HL-60 (cell line): ENCODE measurements at regions not wholly inside any gene's neighbourhood (a gene's known extent, or its start where the extent isn't known, plus 50 kb on each side); places are given as distances from the start of the nearest gene placed in this dataset.

Experiments used
- DNase-seq, 2 experiments: peaks; one replicate each; pipeline ENCODE4 v3.0.0-alpha.2; 2010 to 2020; ENCODE audit warnings: low read depth in 1 of 2, low spot score in 1 of 2
- H3K27ac ChIP-seq: fragments of 250-450 bp; sonication (Bioruptor Pico); replicated peaks from 2 replicates; pipeline ENCODE4 v1.5.1; 2020; ENCODE audit warnings: mild to moderate bottlenecking, moderate library complexity
- H3K27me3 ChIP-seq: fragments of 250-450 bp; sonication (Bioruptor Pico); 2 replicates; pipeline ENCODE4 v1.5.1; 2021; ENCODE audit warnings: mild to moderate bottlenecking, moderate library complexity; ENCODE audit not compliant: insufficient read depth, poor library complexity, severe bottlenecking
- H3K4me3 ChIP-seq: replicated peaks from 2 replicates; pipeline ENCODE4 v1.5.1; 2011; ENCODE audit warnings: mild to moderate bottlenecking, control low read depth, low read length; ENCODE audit not compliant: insufficient read depth
- GABPA ChIP-seq: IDR thresholded peaks from 2 replicates; pipeline ENCODE4 v1.6.1; 2012; ENCODE audit warnings: low read depth
- POLR2AphosphoS5 ChIP-seq: IDR thresholded peaks from 2 replicates; pipeline ENCODE4 v1.6.1; 2012; ENCODE audit warnings: low read depth
- SPI1 ChIP-seq: IDR thresholded peaks from 2 replicates; pipeline ENCODE4 v1.6.1; 2012; ENCODE audit warnings: low read depth, mild to moderate bottlenecking, borderline replicate concordance
- TF ChIP-seq, protein P1 (sequence below): IDR thresholded peaks from one replicate; pipeline ENCODE4 v1.5.1; 2011; ENCODE audit warnings: low read length, control low read depth, inconsistent platforms; ENCODE audit not compliant: insufficient read depth
- TF ChIP-seq, protein P2 (sequence below): IDR thresholded peaks from 2 replicates; pipeline ENCODE4 v1.6.1; 2012; ENCODE audit warnings: low read depth; ENCODE audit not compliant: insufficient replicate concordance

DNA sequence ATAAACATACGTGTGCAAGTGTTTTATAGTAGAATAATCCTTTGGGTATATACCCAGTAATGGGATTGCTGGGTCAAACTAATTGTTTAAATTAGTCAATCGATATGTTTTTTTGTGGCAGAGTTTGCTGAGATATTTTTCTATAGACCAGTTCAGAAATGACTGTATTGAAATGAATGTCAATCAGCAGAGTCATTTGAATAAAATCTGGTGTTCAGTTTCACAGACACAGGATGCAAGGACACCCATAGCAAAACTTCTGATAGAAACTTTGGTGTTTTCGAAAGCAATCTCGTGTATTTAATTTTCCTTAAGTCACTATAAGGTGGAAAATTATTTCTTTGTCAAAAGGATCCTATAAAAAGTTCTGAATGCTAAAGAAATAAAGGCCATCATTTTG lies 434.4 kb downstream of the RAP2B start:
- Histone ChIP-seq H3K4me3 (no peak overlapping the region), H3K27ac (no peak overlapping the region), H3K27me3 (no peaks in the 10 kb centered on the region)
- no peak for DNase-seq
- TF ChIP-seq, protein P1, sequence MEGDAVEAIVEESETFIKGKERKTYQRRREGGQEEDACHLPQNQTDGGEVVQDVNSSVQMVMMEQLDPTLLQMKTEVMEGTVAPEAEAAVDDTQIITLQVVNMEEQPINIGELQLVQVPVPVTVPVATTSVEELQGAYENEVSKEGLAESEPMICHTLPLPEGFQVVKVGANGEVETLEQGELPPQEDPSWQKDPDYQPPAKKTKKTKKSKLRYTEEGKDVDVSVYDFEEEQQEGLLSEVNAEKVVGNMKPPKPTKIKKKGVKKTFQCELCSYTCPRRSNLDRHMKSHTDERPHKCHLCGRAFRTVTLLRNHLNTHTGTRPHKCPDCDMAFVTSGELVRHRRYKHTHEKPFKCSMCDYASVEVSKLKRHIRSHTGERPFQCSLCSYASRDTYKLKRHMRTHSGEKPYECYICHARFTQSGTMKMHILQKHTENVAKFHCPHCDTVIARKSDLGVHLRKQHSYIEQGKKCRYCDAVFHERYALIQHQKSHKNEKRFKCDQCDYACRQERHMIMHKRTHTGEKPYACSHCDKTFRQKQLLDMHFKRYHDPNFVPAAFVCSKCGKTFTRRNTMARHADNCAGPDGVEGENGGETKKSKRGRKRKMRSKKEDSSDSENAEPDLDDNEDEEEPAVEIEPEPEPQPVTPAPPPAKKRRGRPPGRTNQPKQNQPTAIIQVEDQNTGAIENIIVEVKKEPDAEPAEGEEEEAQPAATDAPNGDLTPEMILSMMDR = no peak
- TF ChIP-seq POLR2AphosphoS5 (no peak), SPI1 (no peak), GABPA (no peak)
- TF ChIP-seq, protein P2, sequence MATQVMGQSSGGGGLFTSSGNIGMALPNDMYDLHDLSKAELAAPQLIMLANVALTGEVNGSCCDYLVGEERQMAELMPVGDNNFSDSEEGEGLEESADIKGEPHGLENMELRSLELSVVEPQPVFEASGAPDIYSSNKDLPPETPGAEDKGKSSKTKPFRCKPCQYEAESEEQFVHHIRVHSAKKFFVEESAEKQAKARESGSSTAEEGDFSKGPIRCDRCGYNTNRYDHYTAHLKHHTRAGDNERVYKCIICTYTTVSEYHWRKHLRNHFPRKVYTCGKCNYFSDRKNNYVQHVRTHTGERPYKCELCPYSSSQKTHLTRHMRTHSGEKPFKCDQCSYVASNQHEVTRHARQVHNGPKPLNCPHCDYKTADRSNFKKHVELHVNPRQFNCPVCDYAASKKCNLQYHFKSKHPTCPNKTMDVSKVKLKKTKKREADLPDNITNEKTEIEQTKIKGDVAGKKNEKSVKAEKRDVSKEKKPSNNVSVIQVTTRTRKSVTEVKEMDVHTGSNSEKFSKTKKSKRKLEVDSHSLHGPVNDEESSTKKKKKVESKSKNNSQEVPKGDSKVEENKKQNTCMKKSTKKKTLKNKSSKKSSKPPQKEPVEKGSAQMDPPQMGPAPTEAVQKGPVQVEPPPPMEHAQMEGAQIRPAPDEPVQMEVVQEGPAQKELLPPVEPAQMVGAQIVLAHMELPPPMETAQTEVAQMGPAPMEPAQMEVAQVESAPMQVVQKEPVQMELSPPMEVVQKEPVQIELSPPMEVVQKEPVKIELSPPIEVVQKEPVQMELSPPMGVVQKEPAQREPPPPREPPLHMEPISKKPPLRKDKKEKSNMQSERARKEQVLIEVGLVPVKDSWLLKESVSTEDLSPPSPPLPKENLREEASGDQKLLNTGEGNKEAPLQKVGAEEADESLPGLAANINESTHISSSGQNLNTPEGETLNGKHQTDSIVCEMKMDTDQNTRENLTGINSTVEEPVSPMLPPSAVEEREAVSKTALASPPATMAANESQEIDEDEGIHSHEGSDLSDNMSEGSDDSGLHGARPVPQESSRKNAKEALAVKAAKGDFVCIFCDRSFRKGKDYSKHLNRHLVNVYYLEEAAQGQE = no peak

- no peak for DNase-seq
- Histone ChIP-seq H3K27ac (no peak overlapping the region), H3K4me3 (no peak overlapping the region), H3K27me3 (no peaks in the 10 kb centered on the region)
- TF ChIP-seq, protein P1 = no peak
- no peak for TF ChIP-seq SPI1
- TF ChIP-seq, protein P2 = no peak
- TF ChIP-seq POLR2AphosphoS5 = no peak
- no peak for TF ChIP-seq GABPA
Observed at GRCh38 chr3:153599685-153600084, 437.7 kb downstream of the RAP2B start.

- no peaks in the 10 kb centered on the region for H3K27me3 ChIP-seq
- TF ChIP-seq POLR2AphosphoS5 = no peak
- no peak for TF ChIP-seq GABPA
- TF ChIP-seq, protein P1 = no peak
- TF ChIP-seq, protein P2 = no peak
- no peak for TF ChIP-seq SPI1
- no peak overlapping the region for H3K4me3 ChIP-seq
- H3K27ac ChIP-seq = no peak overlapping the region
- DNase-seq = no peak
Observed at GRCh38 chr3:153600896-153601295, 438.9 kb downstream of the RAP2B start.
